H1 (cell line): ENCODE measurements at regions not wholly inside any gene's neighbourhood (a gene's known extent, or its start where the extent isn't known, plus 50 kb on each side); places are given as distances from the start of the nearest gene placed in this dataset.

Experiments
- ASH2L ChIP-seq: fragments of 200-600, 300-600 bp; sonication (generic); IDR thresholded peaks from one replicate; pipeline ENCODE4 v1.7.1; 2017; ENCODE audit warnings: low read length
- CTBP2 ChIP-seq: IDR thresholded peaks from 2 replicates; pipeline ENCODE4 v1.7.0; 2011; ENCODE audit warnings: borderline replicate concordance, mild to moderate bottlenecking, moderate library complexity, mixed read lengths, low read length; ENCODE audit not compliant: insufficient read depth, insufficient read length
- GABPA ChIP-seq: IDR thresholded peaks from 2 replicates; pipeline ENCODE4 v1.6.1; 2011; ENCODE audit warnings: mild to moderate bottlenecking, low read length, moderate library complexity, borderline replicate concordance; ENCODE audit not compliant: insufficient read depth
- POLR2AphosphoS5 ChIP-seq: IDR thresholded peaks from 2 replicates; pipeline ENCODE4 v1.6.1; 2011; ENCODE audit warnings: low read depth, low read length
- SP2 ChIP-seq: IDR thresholded peaks from 2 replicates; pipeline ENCODE4 v1.6.1; 2012; ENCODE audit warnings: mild to moderate bottlenecking, low read length, inconsistent platforms
- USF2 ChIP-seq: IDR thresholded peaks from 2 replicates; pipeline ENCODE4 v1.6.1; 2011; ENCODE audit warnings: low read length, improper control_type of control experiment
- TF ChIP-seq, protein P1 (sequence below): IDR thresholded peaks from 2 replicates; pipeline ENCODE4 v1.6.1; 2012; ENCODE audit warnings: low read length, inconsistent platforms

DNA sequence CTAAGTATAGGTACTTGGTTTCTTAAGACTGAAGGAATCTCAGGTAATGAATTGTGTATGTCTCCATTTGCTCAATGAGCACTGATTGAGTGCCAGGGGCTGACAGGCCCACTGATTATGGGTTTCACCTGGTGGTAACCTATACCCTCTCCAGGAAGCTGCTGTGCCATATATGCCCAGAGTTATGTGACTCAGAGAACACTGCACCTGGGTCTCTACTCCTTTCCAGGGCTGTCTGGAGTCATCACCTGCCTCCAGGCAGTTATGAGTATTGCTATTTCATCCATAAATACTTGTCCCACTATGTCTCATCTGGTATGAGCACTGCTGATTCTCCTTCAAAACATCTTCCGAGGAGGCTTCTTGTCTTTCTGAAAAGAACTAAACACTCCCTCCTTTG is 692.9 kb downstream of the BCL11B start (continued):
- no peak for TF ChIP-seq CTBP2
- TF ChIP-seq GABPA = no peak
- TF ChIP-seq USF2 = no peak
- TF ChIP-seq ASH2L = no peak
- TF ChIP-seq, protein P1, sequence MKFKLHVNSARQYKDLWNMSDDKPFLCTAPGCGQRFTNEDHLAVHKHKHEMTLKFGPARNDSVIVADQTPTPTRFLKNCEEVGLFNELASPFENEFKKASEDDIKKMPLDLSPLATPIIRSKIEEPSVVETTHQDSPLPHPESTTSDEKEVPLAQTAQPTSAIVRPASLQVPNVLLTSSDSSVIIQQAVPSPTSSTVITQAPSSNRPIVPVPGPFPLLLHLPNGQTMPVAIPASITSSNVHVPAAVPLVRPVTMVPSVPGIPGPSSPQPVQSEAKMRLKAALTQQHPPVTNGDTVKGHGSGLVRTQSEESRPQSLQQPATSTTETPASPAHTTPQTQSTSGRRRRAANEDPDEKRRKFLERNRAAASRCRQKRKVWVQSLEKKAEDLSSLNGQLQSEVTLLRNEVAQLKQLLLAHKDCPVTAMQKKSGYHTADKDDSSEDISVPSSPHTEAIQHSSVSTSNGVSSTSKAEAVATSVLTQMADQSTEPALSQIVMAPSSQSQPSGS = no peak
- no peak for TF ChIP-seq SP2
- no peak for TF ChIP-seq POLR2AphosphoS5
